ENCODE measurements at regions not wholly inside any gene's neighbourhood (a gene's known extent, or its start where the extent isn't known, plus 50 kb on each side); places are given as distances from the start of the nearest gene placed in this dataset.

DNA sequence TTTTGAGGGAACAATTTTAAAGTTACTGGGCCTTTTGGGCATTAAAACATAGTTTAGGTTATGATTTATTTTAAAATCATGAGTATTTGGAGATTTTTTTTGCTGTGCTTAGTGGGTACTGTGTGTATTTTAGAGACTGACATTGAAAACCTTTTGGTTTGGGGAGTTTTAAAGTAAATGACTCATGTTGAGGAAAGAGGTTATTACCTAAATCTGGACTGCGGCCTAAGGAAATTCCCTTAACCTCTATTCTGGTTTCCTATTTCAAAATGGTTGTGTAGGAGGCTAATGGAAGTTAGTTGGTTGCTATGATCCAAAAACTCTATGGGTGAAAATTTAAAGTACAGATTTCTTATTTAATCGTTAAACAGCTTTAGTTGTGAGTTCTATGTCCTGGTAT, 57.3 kb upstream of the DPH6 start:
- TF ChIP-seq CTCF (IDR thresholded peaks at IDR 0.05 in 4 of 5, conservative IDR thresholded peaks at IDR 0.05 in 1 of 5) (no peak), POLR2A (IDR thresholded peaks at IDR 0.05) (no peak)
